Hematopoietic multipotent progenitor cell treated with erythropoietin and hydrocortisone succinate and interleukin-3 and kit ligand, for 6 days (in vitro differentiated cells): ENCODE measurements at regions not wholly inside any gene's neighbourhood (a gene's known extent, or its start where the extent isn't known, plus 50 kb on each side); places are given as distances from the start of the nearest gene placed in this dataset.
A peak's percentile ranks its signal among the peaks of the same experiment; 100 is the strongest.
"Not testable (repeated sequence)": the region's sequence is repeated elsewhere in the genome, so short reads cannot be mapped to it uniquely, and the experiment has no call there.

Experiments
- DNase-seq: peaks from one replicate; pipeline ENCODE4 v3.0.0-alpha.2; 2015

DNA sequence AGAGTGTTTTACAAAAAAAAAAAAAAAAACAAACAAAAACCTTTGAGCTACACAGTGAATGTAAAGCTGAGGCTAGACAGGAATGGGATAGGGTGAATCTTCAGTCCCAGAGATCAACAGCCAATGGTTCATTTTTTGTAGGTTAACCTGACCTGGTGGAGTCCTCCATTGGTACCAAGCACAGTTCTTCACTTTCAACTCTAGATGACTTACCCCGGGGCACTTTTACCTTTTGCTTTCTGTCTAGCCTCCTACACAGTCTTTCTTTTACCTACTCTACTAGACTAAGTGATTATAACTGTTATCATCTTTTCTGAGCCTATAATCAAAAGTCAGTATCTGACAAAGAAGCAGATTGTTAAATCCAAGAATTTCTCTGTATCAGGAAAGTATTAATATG, 50.9 kb downstream of the ANXA2R start:
- DNase-seq: peak; percentile 24

DNA sequence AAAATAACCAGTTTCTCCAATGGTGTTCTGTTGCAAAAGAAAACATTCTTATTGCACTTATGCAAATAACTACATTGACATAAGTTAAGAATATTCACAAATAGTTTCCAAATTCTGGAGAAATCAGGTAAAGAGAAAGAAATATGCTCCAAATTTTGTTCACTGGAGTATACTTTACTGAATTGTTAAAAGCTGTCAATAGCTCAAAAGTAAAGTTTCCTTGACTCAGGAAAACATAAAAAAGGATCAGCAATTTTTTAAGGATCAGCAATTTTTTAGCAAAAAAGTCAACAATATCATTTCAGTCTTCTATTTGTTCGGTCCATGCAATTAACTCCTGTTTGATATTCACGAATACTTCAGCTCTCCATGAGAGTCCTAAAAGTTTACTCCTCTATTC, 51.6 kb downstream of the ANXA2R start:
- no peak for DNase-seq

DNA sequence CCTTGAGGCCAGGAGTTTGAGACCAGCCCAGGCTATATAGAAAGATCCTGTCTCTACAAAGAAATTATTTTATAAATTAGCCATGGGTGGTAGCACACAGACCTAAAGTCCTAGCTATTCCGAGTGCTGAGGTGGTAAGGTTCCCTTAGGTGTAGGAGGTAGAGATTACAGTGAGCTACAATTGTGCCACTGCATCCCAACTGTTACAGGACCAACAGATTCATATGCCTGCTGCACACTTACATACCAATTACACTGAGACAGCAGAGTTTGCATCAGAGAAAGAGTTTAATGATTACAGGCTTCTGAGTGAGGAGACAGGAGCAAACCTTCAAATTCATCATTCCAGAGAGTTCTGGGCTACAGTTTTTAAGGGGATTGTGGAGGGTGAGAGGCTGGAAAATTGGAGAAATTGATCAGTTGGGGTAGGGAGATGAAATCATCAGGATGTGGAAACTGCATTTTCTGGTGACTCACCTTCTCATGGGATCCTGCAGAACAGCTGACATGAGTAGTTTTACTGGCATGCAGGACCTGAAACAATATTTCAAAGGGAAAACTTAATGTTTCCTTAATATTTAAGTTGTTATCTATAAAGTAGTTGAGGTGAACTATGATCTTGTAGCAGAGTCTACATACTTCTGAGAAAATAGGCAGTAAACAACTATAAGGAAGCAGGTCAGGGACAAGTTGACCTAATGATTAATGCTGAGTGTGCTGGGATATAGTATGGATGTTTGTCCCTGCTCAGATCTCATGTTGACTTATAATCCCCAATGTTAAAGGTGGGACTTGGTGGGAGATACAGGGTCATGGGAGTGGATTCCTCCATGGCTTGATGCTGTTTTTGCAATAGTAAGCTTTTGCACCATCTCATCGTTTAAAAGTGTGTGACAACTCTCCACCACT, 54.7 kb downstream of the ANXA2R start:
- no peak for DNase-seq

DNA sequence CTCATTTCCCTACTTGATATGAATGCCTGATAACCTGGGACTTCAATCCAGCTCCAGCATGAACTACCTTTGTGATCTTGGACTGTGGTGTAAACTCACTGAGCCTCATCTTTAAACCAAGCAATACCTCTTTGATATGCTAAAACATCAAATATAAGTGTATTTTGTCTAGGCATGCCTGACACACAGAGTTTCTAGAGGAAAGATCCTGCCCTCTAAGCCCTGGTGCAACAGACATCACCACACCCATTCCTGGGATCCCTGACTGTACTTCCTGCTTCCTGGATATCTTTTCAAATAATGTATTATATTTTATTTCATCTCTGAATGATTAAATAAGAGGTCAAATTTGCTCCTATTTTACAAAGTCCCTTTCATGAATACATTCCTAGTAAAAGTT, 55.8 kb downstream of the ANXA2R start:
- no peak for DNase-seq

DNA sequence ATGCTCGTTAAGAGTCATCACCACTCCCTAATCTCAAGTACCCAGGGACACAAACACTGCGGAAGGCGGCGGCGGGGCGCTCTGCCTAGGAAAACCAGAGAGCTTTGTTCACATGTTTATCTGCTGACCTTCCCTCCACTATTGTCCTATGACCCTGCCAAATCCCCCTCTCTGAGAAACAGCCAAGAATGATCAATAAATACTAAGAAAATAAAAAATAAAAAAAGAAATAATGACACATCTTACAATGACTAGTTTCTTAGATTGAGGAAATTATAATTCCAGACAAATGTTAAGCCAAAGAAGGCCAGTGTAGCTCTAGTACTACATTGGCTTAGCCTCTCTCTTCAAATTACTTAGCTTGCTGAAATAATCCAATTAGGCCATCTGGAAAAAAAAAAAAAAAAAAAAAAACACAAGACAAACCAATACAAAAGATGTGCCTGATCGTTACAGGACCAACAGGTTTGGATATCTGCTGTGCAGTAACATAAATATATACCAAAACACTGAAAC, 58.0 kb downstream of the ANXA2R start:
- peak; percentile 90 for DNase-seq

DNA sequence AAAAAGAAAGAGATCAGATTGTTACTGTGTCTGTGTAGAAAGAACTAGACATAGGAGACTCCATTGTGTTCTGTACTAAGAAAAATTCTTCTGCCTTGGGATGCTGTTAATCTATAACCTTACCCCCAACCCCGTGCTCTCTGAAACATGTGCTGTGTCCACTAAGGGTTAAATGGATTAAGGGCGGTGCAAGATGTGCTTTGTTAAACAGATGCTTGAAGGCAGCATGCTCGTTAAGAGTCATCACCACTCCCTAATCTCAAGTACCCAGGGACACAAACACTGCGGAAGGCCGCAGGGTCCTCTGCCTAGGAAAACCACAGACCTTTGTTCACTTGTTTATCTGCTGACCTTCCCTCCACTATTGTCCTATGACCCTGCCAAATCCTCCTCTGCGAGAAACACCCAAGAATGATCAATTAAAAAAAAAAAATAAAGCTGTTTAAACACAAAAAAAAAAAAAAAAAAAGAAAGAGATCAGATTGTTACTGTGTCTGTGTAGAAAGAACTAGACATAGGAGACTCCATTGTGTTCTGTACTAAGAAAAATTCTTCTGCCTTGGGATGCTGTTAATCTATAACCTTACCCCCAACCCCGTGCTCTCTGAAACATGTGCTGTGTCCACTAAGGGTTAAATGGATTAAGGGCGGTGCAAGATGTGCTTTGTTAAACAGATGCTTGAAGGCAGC, 58.6 kb downstream of the ANXA2R start:
- DNase-seq: not testable (repeated sequence)

DNA sequence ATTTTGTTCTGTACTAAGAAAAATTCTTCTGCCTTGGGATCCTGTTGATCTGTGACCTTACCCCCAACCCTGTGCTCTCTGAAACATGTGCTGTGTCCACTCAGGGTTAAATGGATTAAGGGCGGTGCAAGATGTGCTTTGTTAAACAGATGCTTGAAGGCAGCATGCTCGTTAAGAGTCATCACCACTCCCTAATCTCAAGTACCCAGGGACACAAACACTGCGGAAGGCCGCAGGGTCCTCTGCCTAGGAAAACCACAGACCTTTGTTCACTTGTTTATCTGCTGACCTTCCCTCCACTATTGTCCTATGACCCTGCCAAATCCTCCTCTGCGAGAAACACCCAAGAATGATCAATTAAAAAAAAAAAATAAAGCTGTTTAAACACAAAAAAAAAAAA, 59.1 kb downstream of the ANXA2R start:
- not testable (repeated sequence) for DNase-seq

DNA sequence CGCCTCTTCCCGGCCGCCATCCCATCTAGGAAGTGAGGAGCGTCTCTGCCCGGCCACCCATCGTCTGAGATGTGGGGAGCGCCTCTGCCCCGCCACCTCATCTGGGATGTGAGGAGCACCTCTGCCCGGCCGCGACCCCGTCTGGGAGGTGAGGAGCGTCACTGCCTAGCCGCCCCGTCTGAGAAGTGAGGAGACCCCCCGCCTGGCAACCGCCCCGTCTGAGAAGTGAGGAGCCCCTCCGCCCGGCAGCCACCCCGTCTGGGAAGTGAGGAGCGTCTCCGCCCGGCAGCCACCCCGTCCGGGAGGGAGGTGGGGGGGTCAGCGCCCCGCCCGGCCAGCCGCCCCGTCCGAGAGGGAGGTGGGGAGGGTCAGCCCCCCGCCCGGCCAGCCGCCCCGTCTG, 59.7 kb downstream of the ANXA2R start:
- not testable (repeated sequence) for DNase-seq

DNA sequence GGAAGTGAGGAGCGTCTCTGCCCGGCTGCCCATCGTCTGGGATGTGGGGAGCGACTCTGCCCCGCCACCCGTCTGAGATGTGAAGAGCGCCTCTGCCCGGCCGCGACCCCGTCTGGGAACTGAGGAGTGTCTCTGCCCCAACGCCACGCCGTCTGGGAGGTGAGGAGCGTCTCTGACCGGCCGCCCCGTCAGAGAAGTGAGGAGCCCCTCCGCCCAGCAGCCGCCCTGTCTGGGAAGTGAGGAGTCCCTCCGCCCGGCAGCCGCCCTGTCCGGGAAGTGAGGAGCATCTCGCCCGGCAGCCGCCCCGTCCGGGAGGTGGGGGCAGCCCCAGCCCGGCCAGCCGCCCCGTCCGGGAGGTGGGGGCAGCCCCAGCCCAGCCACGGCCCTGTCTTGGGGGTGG, 60.9 kb downstream of the ANXA2R start:
- DNase-seq: not testable (repeated sequence)

DNA sequence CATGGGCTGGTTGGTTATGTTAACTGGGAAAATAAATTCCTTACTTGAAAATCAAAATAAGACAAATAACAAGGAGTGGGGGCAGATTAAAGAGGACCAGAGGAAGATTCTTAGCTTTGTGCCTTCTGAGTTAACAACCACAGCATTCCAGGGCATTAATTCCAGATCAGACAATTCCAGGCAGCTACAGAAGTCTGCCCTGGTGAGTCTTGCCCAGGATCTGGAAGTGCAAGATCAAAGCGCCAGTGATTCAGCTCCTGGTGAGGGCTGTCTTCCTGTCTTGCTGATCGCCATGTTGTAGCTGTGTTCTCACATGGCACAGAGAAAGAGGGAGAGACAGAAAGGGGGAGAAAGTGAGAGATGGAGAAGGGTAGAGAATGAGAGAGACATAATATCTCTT, 65.6 kb downstream of the ANXA2R start:
- DNase-seq: no peak

DNA sequence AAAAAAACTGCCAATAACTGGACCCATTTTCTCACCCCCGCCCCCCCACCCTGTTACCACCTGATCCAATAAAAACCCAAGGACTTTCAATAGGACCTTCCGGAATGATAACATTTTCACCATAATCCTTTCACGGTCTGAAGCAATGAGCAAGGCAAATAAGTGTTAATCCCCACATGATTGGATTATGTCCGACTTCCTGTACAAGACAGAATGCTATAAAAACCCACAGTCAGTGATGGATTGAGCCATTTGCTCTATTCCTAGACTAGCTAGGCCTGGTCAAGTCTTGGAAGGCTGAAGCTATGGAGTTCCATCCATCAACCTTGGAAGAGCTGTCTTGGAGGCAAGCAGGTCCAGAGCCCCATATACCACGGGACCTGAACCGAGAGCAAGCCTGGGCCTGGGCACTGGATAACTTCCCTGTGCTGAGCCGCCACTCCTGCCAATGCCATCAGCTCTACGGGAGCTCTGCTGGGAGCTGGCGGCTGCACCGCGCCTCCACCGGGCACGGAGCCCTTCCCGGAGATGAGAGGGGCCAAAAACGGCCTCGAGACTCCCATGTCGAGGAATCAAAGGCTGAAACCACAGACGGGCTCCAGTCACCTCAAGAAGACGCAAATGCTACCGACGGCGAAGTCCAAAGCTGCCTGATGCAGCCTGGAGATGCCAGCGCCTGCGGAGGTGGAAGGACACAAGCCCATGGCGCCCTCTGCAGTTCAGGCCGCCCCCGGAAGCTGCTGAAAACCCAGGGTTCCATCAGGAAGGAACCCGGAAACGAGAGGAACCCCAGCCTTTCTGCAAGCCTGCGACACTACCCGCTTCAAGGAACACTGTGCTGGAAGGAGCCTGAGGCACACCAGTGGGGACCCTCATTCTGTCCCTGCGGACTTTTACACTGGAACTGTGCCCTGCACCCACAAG, 69.2 kb downstream of the ANXA2R start:
- no peak for DNase-seq

DNA sequence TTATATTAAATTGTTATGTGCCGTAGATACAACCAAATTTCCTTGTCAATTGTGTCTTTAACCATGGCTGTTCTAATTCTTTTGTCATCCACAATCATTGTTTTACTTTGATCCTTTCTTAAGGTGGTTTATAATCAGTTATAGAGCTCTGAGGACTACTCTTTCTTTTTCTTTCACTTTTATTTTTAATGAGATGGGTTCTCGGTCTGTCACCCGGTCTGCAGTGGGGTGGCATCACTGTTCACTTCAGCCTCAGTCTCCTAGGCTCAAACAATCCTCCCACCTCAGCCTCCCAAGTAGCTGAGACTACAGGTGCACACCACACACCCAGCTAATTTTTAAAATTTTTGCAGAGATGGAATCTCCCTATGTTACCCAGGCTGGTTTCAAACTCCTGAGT, 74.2 kb downstream of the ANXA2R start:
- DNase-seq: no peak

DNA sequence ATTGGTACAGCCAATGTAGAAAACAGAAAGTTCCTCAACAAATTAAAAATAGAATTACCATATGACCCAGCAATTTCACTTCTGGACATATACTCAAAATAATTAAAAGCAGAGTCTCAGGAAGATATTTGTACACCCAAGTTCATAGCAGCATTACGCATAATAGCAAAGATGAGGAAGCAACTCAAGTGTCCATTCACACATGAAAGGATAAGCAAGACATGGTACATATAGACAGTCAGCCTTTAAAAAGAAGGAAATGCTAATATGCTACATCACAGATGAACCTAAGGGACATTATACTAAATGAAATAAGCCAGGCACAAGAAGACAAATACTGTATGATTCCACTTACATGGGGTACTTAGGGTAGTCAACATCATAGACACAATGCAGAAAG, 76.7 kb downstream of the ANXA2R start:
- no peak for DNase-seq

DNA sequence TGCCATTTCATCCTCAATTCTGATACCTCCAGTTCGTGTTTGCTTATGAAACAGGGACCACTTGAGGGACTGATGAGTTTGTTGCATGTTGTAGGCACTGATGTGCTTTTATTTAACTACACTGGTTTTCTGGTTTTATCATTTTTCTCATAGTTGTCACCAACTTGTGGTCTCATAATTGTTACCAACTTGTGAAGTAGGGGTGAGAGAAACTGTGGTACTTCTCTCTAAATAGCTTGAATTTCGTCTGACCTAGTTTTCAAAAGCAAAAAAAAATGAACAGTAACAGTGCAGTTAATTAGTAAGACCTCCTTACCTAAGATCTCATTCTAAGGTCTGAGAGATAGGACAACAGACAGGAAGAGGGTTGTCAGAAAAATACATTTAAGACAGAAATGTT, 78.0 kb downstream of the ANXA2R start:
- no peak for DNase-seq

DNA sequence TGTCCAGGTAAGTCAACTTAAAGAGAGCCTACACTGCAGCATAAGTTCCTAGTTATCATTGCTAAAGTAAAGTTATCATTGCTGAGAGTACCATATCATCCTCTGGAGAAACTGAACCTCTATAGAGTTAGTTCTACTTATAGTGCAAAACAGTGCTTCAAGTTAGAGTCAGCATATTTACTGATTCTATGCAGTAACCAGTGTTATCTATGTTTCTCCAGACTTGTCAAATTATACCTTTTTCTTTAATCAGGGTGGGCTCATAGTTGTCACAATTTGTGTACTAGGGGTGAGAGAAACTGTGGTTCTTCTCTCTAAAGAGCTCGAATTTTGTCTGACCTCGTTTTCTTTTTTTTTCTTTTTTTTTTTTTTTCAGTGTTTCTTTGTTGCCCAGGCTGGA, 79.6 kb downstream of the ANXA2R start:
- DNase-seq: peak; percentile 55

DNA sequence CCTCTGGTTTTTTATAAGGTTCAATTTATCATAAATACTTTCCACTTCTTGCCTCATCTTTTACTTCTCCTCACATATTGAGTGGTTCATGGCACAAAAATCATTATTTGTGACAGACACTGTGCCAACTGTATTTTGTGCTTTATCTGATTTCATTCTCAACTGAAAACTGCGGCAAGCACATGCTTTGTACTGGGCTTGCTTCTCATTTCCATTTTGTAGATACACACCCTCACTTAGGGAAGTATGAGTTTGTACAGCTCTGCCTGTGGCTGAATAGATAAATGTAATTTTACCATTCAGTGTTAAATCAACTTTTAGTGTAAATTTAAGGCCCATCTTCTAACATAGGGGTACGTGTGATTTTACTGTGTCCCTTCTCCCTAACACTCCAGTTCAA, 83.6 kb downstream of the ANXA2R start:
- peak; percentile 78 for DNase-seq

DNA sequence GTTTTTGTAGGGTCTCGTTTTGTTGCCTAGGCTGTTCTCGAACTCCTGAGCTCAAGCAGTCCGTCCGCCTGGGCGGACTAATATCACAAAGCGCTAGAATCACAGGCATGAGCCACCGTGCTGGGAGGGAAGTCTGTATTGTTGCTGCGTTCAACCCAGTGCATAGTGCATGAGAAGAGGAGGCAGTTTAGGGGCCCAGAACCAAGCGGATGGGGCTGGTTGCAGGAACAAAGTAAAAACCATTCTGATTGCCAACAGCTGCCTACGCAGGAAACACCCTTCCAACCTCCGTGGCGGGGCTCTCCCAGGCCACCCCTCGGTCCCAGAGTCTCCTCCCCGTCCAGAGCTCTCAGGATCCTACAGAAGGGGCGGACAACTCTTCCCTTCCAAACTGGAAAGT, 87.1 kb downstream of the ANXA2R start:
- no peak for DNase-seq

DNA sequence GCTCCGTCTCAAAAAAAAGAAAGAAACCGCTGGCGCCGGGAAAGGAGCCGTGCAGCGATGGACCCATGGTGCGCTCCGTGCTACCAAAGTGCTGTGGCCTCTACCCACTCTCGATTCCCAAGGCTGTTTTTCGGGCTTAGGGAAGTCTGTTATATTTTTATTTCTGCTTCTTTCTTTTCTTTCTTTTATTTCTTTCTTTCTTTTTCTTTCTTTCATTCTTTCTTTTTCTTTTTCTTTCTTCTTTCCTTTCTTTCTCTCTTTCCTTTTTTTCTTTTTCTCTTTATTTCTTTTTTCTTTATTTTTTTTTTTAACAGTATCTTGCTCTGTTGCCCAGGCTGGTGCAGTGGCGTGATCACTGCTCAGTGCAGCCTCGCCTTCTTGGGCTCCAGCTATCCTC, 87.5 kb downstream of the ANXA2R start:
- DNase-seq: peak; percentile 45

DNA sequence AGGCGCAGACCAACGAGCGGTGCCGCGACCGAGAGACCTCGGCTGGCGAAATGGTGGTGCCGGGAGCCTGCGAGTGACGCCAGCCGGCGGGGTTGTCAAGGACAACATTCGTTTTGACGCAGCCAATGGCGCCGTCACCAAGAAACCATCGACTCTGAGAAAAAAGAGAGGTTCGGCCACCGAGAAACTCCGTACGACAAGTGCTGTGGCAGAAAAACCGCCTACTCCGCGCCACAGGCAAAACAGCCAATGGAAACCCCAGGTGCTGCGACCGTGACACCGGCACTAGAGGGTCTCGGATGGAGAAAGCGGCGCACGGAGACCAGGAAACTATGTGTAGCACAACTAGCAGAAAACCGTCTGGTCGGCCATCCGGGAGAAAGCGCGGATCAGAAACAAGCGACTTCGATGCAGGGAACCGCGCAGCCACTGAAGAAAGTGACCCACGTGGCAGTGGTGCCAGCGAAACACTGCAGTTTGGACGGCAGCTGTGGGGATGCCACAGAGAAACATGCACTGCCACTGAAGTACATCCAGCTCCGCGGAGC, 88.8 kb downstream of the ANXA2R start:
- DNase-seq: peak; percentile 80

DNA sequence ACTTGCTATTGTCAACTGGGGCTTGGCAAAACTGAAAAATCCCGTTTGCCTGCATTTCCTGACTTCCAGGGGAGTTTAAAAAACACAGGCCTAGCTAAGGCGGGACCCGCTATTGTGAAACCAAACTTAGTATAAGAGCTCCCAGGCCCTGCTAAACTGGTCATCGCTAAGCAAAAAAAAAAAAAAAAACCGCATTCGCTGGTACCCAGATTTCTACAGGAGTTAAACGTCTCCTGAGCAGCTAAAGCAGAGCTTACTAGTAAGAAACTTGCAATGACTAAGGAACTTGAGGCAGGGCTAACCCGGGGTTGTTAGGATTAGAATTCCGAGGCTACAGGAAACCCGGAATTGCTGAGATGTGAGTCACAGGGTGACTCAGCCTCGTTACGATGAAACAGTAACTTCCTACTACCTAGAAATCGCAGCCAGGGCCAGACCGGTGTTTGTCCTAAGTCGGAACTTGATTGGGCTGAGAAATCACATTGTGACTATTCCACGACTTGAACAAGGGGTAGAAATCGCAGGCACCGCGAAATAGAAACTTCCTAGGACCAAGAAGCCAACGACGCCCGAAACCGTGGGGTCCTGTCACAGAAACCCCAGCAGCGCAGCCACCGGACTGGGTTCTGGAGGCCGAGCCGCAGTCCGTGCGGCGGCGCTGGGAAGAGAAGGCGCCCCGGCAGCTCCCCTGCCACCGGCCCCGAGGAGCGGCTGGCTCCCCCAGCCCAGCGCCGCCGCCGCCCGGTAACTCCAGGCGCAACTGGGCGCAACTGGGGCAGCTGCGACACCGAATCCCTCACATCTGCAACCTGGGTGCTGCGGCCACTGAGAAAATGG, 89.4 kb downstream of the ANXA2R start:
- peak; percentile 93 for DNase-seq

DNA sequence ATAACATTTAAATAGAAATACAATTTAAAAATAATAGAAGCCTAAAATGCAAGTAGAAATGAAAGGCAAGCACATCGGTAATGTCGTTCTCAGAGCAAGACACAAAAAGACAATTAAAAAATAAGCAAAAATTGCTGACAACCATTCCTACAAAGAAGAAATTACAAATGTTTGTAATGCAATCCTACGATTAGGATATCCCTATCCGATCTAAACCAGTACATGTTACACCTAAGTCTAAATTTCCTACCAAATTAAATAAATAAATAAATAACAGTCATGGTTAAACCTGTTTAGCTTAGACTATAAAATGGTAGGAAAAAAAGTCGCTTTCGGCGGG, 90.0 kb downstream of the ANXA2R start:
- no peak for DNase-seq
